H1 (cell line): ENCODE measurements at regions not wholly inside any gene's neighbourhood (a gene's known extent, or its start where the extent isn't known, plus 50 kb on each side); places are given as distances from the start of the nearest gene placed in this dataset.

Source experiments
- CTCF ChIA-PET: fragments of 300-600 bp; sonication (Branson Sonifier 250); formaldehyde crosslinking; loops from one replicate; lab custom pipeline; 2021; ENCODE audit not compliant: partially characterized antibody; lab: Charles Lee
- POLR2A ChIA-PET: fragments of 300-600 bp; sonication (Branson Sonifier 250); formaldehyde crosslinking; loops from one replicate; lab custom pipeline; 2021; ENCODE audit warnings: inconsistent platforms; ENCODE audit not compliant: partially characterized antibody; lab: Charles Lee
- DNase-seq, 2 experiments: peaks; one replicate each; pipeline versions ENCODE4 v3.0.0 to v3.0.0-alpha.2; 2010 to 2022; ENCODE audit warnings: low spot score in 2 of 2, low read depth in 1 of 2, mixed read lengths in 1 of 2
- FAIRE-seq: peaks from 2 replicates; lab custom pipeline; 2011; peaks lifted over from hg19 to GRCh38; lab: Jason Lieb, UNC
- H2AFZ ChIP-seq: 2 replicates; pipeline ENCODE4 v1.8.1; 2012; ENCODE audit warnings: low read length, inconsistent platforms
- H2AK5ac ChIP-seq: 2 replicates; pipeline ENCODE4 v1.6.1; 2013; ENCODE audit warnings: low read depth, low read length
- H2BK120ac ChIP-seq: replicated peaks from 2 replicates; pipeline ENCODE3; 2013; ENCODE audit warnings: low read depth, low read length, inconsistent platforms
- H2BK12ac ChIP-seq: 2 replicates; pipeline ENCODE4 v1.6.1; 2013; ENCODE audit warnings: low read depth, low read length
- H2BK15ac ChIP-seq: 2 replicates; pipeline ENCODE4 v1.6.1; 2013; ENCODE audit warnings: low read length
- H2BK20ac ChIP-seq: 2 replicates; pipeline ENCODE4 v1.6.1; 2013; ENCODE audit warnings: low read length
- H2BK5ac ChIP-seq: 2 replicates; pipeline ENCODE4 v1.6.1; 2013; ENCODE audit warnings: low read depth, low read length
- H3K14ac ChIP-seq: 2 replicates; pipeline ENCODE4 v1.6.1; 2013; ENCODE audit warnings: inconsistent platforms; ENCODE audit not compliant: insufficient read length
- H3K18ac ChIP-seq: 2 replicates; pipeline ENCODE4 v1.6.1; 2013; ENCODE audit warnings: low read length; ENCODE audit errors: extremely low read depth
- H3K23ac ChIP-seq: 2 replicates; pipeline ENCODE4 v1.6.1; 2013; ENCODE audit warnings: inconsistent platforms; ENCODE audit not compliant: insufficient read length
- H3K23me2 ChIP-seq: 2 replicates; pipeline ENCODE4 v1.6.1; 2013; ENCODE audit warnings: low read depth, low read length
- H3K27ac ChIP-seq: 2 replicates; pipeline ENCODE4 v1.6.1; 2011; ENCODE audit warnings: low read depth, low read length, inconsistent platforms
- H3K27me3 ChIP-seq, 4 experiments: replicated peaks in 1 of 4; 1 replicate in 1 of 4; 2 replicates in 3 of 4; pipeline versions ENCODE4 v1.6.1 to v1.8.1; 2011 to 2013; ENCODE audit warnings: low read length in 3 of 4, mild to moderate bottlenecking in 3 of 4, inconsistent platforms in 2 of 4, mixed read lengths in 2 of 4, moderate library complexity in 1 of 4; ENCODE audit not compliant: control insufficient read depth in 3 of 4, insufficient read depth in 3 of 4; ENCODE audit errors: extremely low read depth in 1 of 4
- H3K36me3 ChIP-seq, 4 experiments: 2 replicates each; pipeline versions ENCODE4 v1.6.1 to v1.8.1; 2011 to 2013; ENCODE audit warnings: mild to moderate bottlenecking in 4 of 4, low read length in 3 of 4, moderate library complexity in 2 of 4, control low read depth in 1 of 4, inconsistent platforms in 1 of 4; ENCODE audit not compliant: insufficient read depth in 4 of 4, control insufficient read depth in 2 of 4
- H3K4ac ChIP-seq: replicated peaks from 2 replicates; pipeline ENCODE3; 2013; ENCODE audit warnings: low read length, low read depth, mixed read lengths, inconsistent platforms; ENCODE audit not compliant: insufficient read length
- H3K4me1 ChIP-seq, 4 experiments: replicated peaks in 1 of 4; 1 replicate in 1 of 4; 2 replicates in 3 of 4; pipeline versions ENCODE4 v1.6.1 to v1.8.1; 2011 to 2013; ENCODE audit warnings: low read length in 3 of 4, inconsistent platforms in 2 of 4, mixed read lengths in 1 of 4; ENCODE audit not compliant: insufficient read depth in 4 of 4, control insufficient read depth in 3 of 4
- H3K4me2 ChIP-seq, 2 experiments: 2 replicates each; pipeline versions ENCODE4 v1.6.1 to v1.8.1; 2011 to 2013; ENCODE audit warnings: low read depth in 2 of 2, low read length in 2 of 2, control low read depth in 1 of 2, inconsistent platforms in 1 of 2, mild to moderate bottlenecking in 1 of 2; ENCODE audit not compliant: insufficient read depth in 1 of 2
- H3K4me3 ChIP-seq, 4 experiments: fragments of 200-600, 300-600 bp in 1 of 4; sonication (generic), shearing (Covaris generic), sonication (Bioruptor Twin) in 1 of 4; 2 replicates each; pipeline versions ENCODE4 v1.5.1 to v1.8.1; 2011 to 2016; ENCODE audit warnings: low read length in 4 of 4, low read depth in 3 of 4, control low read depth in 2 of 4, inconsistent platforms in 2 of 4, mild to moderate bottlenecking in 2 of 4, mixed read lengths in 1 of 4, moderate library complexity in 1 of 4; ENCODE audit not compliant: insufficient read depth in 2 of 4; ENCODE audit errors: extremely low read depth in 1 of 4
- H3K56ac ChIP-seq: replicated peaks from 2 replicates; pipeline ENCODE3; 2013; ENCODE audit warnings: low read depth, mild to moderate bottlenecking, mixed read lengths, low read length, inconsistent platforms; ENCODE audit not compliant: insufficient read length
- H3K79me1 ChIP-seq: 2 replicates; pipeline ENCODE4 v1.6.1; 2013; ENCODE audit warnings: low read depth, low read length, control low read depth
- H3K79me2 ChIP-seq, 2 experiments: 2 replicates each; pipeline versions ENCODE4 v1.6.1 to v1.8.1; 2012 to 2013; ENCODE audit warnings: low read length in 2 of 2, mild to moderate bottlenecking in 2 of 2, inconsistent platforms in 1 of 2; ENCODE audit not compliant: insufficient read depth in 2 of 2, control insufficient read depth in 1 of 2
- H3K9ac ChIP-seq, 4 experiments: replicated peaks in 1 of 4; 1 replicate in 1 of 4; 2 replicates in 3 of 4; pipeline versions ENCODE4 v1.6.1 to v1.8.1; 2011 to 2013; ENCODE audit warnings: low read depth in 3 of 4, low read length in 3 of 4, control low read depth in 2 of 4, mild to moderate bottlenecking in 2 of 4, moderate library complexity in 2 of 4, inconsistent platforms in 1 of 4; ENCODE audit errors: extremely low read depth in 1 of 4
- H3K9me3 ChIP-seq, 2 experiments: 2 replicates each; pipeline versions ENCODE4 v1.6.1 to v1.8.1; 2012 to 2013; ENCODE audit warnings: mild to moderate bottlenecking in 2 of 2, moderate library complexity in 2 of 2, control low read depth in 1 of 2, inconsistent platforms in 1 of 2, low read depth in 1 of 2, low read length in 1 of 2, mixed read lengths in 1 of 2; ENCODE audit not compliant: insufficient read depth in 2 of 2
- H4K20me1 ChIP-seq, 2 experiments: replicated peaks in 1 of 2; 2 replicates each; pipeline versions ENCODE3 to v1.8.1; 2011 to 2013; ENCODE audit warnings: inconsistent platforms in 2 of 2, low read length in 2 of 2, mild to moderate bottlenecking in 1 of 2; ENCODE audit not compliant: insufficient read depth in 2 of 2, control insufficient read depth in 1 of 2
- H4K5ac ChIP-seq: 2 replicates; pipeline ENCODE4 v1.6.1; 2013; ENCODE audit warnings: low read length, low read depth, mixed read lengths, inconsistent platforms; ENCODE audit not compliant: insufficient read length
- H4K8ac ChIP-seq: 2 replicates; pipeline ENCODE4 v1.8.0; 2013; ENCODE audit warnings: mild to moderate bottlenecking, moderate library complexity, low read length, inconsistent platforms; ENCODE audit not compliant: insufficient read depth; ENCODE audit errors: extremely low read depth
- H4K91ac ChIP-seq: replicated peaks from 2 replicates; pipeline ENCODE3; 2013; ENCODE audit warnings: low read length, mixed read lengths, inconsistent platforms; ENCODE audit not compliant: insufficient read length
- JUND ChIP-seq: IDR thresholded peaks from 2 replicates; pipeline ENCODE4 v1.6.1; 2011; ENCODE audit warnings: mild to moderate bottlenecking, improper control_type of control experiment, low read length
- KDM1A ChIP-seq: fragments of 200-600, 300-600 bp; sonication (generic); IDR thresholded peaks from 2 replicates; pipeline ENCODE4 v1.7.1; 2016; ENCODE audit warnings: mild to moderate bottlenecking, low read length, borderline replicate concordance
- KDM4A ChIP-seq: IDR thresholded peaks from one replicate; pipeline ENCODE4 v1.7.1; 2012; ENCODE audit warnings: low read depth, mild to moderate bottlenecking, moderate library complexity, low read length, inconsistent platforms; ENCODE audit not compliant: severe bottlenecking
- NANOG ChIP-seq: IDR thresholded peaks from 2 replicates; pipeline ENCODE4 v1.6.1; 2011; ENCODE audit warnings: low read length, low read depth, mild to moderate bottlenecking, inconsistent platforms; ENCODE audit not compliant: insufficient read depth, poor library complexity, severe bottlenecking
- RFX5 ChIP-seq: IDR thresholded peaks from 2 replicates; pipeline ENCODE4 v1.6.1; 2011; ENCODE audit warnings: low read depth, low read length, improper control_type of control experiment, borderline replicate concordance
- SIX5 ChIP-seq: IDR thresholded peaks from 2 replicates; pipeline ENCODE4 v1.6.1; 2011; ENCODE audit warnings: mild to moderate bottlenecking, low read depth, low read length
- SP2 ChIP-seq: IDR thresholded peaks from 2 replicates; pipeline ENCODE4 v1.6.1; 2012; ENCODE audit warnings: mild to moderate bottlenecking, low read length, inconsistent platforms
- WGBS, 2 experiments: shearing (Covaris generic) in 1 of 2; methylation state at CpG; one replicate each; pipeline versions ENCODE4 v1.1.6 to v1.1.7; 2013 to 2015; ENCODE audit warnings: low lambda C conversion rate in 2 of 2, mixed read lengths in 2 of 2, inconsistent platforms in 1 of 2, low coverage in 1 of 2, missing lambda C conversion rate in 1 of 2; ENCODE audit not compliant: insufficient replicate concordance in 2 of 2, insufficient coverage in 1 of 2, insufficient read length in 1 of 2; ENCODE audit errors: extremely low coverage in 1 of 2, missing lambda C conversion rate in 1 of 2; 5-methylcytosine and 5-hydroxymethylcytosine counted together
- TF ChIP-seq, protein P1 (sequence below): IDR thresholded peaks from 2 replicates; pipeline ENCODE4 v1.6.1; 2012; ENCODE audit warnings: inconsistent platforms
- TF ChIP-seq, protein P2 (sequence below): IDR thresholded peaks from 2 replicates; pipeline ENCODE4 v1.6.1; 2011; ENCODE audit warnings: low read depth, mild to moderate bottlenecking, low read length; ENCODE audit not compliant: insufficient read depth

DNA sequence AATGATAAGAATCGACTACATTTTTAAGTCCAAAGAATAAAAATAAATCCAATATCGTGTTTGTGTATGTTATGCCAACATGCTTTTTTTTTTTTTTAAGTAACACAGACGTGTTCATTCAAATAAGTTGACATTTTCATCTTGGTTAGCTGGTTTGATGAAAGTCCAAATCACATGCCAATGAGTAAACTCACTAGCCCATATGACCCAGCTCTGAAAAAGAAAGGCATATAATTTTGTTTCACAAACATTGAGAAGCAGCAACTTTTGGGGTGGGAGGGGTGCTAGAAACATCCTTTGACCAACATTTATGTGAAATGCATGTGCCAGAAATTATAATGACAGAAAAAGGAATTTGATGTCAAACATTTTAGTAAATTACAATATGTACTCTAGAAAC lies 61.6 kb upstream of the SPP1 start:
- no peak overlapping the region for H3K4ac ChIP-seq
- no peak overlapping the region for H4K91ac ChIP-seq
- H2BK12ac ChIP-seq: no peak overlapping the region
- H3K14ac ChIP-seq: no peak overlapping the region
- H4K5ac ChIP-seq: no peak overlapping the region
- no peak overlapping the region for H3K4me3 ChIP-seq
- ChIA-PET CTCF (interaction anchor here (1.0 to 4.8 kb wide), 4 partner anchors 11 to 72 kb away, joined by 3 to 52 read pairs (median 4); no protein-coding TSS in a partner anchor), POLR2A (interaction anchor here (0.7 to 4.6 kb wide), 5 partner anchors 8 to 246 kb away, joined by 4 to 19 read pairs (median 15); no protein-coding TSS in a partner anchor)
- H3K23me2 ChIP-seq: no peaks in the 10 kb centered on the region; the same call in 1 of the 2 replicates
- TF ChIP-seq KDM4A (no peak), SIX5 (no peak), SP2 (no peak), KDM1A (no peak), JUND (no peak), RFX5 (no peak), NANOG (no peak)
- TF ChIP-seq, protein P1, sequence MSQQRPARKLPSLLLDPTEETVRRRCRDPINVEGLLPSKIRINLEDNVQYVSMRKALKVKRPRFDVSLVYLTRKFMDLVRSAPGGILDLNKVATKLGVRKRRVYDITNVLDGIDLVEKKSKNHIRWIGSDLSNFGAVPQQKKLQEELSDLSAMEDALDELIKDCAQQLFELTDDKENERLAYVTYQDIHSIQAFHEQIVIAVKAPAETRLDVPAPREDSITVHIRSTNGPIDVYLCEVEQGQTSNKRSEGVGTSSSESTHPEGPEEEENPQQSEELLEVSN: no peak
- TF ChIP-seq, protein P2, sequence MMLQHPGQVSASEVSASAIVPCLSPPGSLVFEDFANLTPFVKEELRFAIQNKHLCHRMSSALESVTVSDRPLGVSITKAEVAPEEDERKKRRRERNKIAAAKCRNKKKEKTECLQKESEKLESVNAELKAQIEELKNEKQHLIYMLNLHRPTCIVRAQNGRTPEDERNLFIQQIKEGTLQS: no peak
- no peak overlapping the region for H3K4me2 ChIP-seq
- H3K36me3 ChIP-seq: no peaks in the 10 kb centered on the region
- no peak overlapping the region for H3K18ac ChIP-seq
- peaks cover 8 to 30% (median 26%) of the 10 kb centered on the region in 4 experiments for H3K4me1 ChIP-seq
- no peaks in the 10 kb centered on the region for H4K20me1 ChIP-seq
- DNase-seq (no peak), FAIRE-seq (no peak)
- H2BK5ac ChIP-seq: no peak overlapping the region
- no peak overlapping the region for H3K27ac ChIP-seq
- no peaks in the 10 kb centered on the region for H3K27me3 ChIP-seq
- H2BK20ac ChIP-seq: no peak overlapping the region
- peaks cover 0 to 3% of the 10 kb centered on the region in 2 experiments; a peak in 1 of 4 replicates for H3K79me2 ChIP-seq
- no peak overlapping the region for H4K8ac ChIP-seq
- H3K9ac ChIP-seq: no peak overlapping the region
- H2BK120ac ChIP-seq: no peak overlapping the region
- H3K23ac ChIP-seq: no peak overlapping the region
- WGBS, 2 experiments: 96% methylated on average over 3 of the region's 3 CpGs; no CpG with 5 or more reads in 1 of the 2 experiments
- no peak overlapping the region for H3K56ac ChIP-seq
- no peaks in the 10 kb centered on the region for H3K9me3 ChIP-seq
- H2AFZ ChIP-seq: no peak overlapping the region
- no peak overlapping the region for H2AK5ac ChIP-seq
- no peak overlapping the region for H2BK15ac ChIP-seq
- no peaks in the 10 kb centered on the region for H3K79me1 ChIP-seq
